Activated T-cell treated with anti-CD3 and anti-CD28 coated beads, Interleukin-2, amount 50 U/mL, for 4 hours (primary cell): ENCODE measurements at regions not wholly inside any gene's neighbourhood (a gene's known extent, or its start where the extent isn't known, plus 50 kb on each side); places are given as distances from the start of the nearest gene placed in this dataset.
A peak's percentile ranks its signal among the peaks of the same experiment; 100 is the strongest.

ENCODE experiments used
- ATAC-seq, 2 donors: fragments of 200-7000 bp; cut with Tn5 transposase; one replicate each; pipeline ENCODE4 v1.10.0; 2021
- DNase-seq: peaks from one replicate; pipeline ENCODE4 v3.0.0-alpha.2; 2020
- H3K27me3 Mint-ChIP-seq: one replicate; pipeline ENCODE4 v1.8.0; 2021; ENCODE audit warnings: low read depth, mixed read lengths
- H3K36me3 Mint-ChIP-seq: one replicate; pipeline ENCODE4 v1.8.0; 2022; ENCODE audit warnings: mixed read lengths; ENCODE audit not compliant: insufficient read depth
- H3K4me1 Mint-ChIP-seq: one replicate; pipeline ENCODE4 v1.8.0; 2021; ENCODE audit warnings: low read depth, mixed read lengths
- H3K4me3 Mint-ChIP-seq: one replicate; pipeline ENCODE4 v1.8.0; 2021; ENCODE audit warnings: mild to moderate bottlenecking, moderate library complexity, mixed read lengths
- H3K9me3 Mint-ChIP-seq: one replicate; pipeline ENCODE4 v1.8.0; 2021; ENCODE audit warnings: mixed read lengths

GRCh38 chr6:150537893-150538292 lies 61.8 kb upstream of the PLEKHG1 start:
- H3K4me3 Mint-ChIP-seq = no peak overlapping the region
- no peak for DNase-seq
- no peaks in the 10 kb centered on the region for H3K36me3 Mint-ChIP-seq
- H3K9me3 Mint-ChIP-seq = no peaks in the 10 kb centered on the region
- H3K27me3 Mint-ChIP-seq = peaks cover 12% of the 10 kb centered on the region
- H3K4me1 Mint-ChIP-seq = no peaks in the 10 kb centered on the region
- no peak for ATAC-seq

GRCh38 chr6:150539111-150539510 lies 60.6 kb upstream of the PLEKHG1 start:
- no peaks in the 10 kb centered on the region for H3K9me3 Mint-ChIP-seq
- peaks cover 15% of the 10 kb centered on the region for H3K27me3 Mint-ChIP-seq
- H3K4me1 Mint-ChIP-seq = no peaks in the 10 kb centered on the region
- H3K4me3 Mint-ChIP-seq = no peak overlapping the region
- no peak for ATAC-seq
- H3K36me3 Mint-ChIP-seq = no peaks in the 10 kb centered on the region
- DNase-seq = no peak

- ATAC-seq (peak in 1 of 2 donors; percentile 50), DNase-seq (no peak)
- H3K27me3 Mint-ChIP-seq = peaks cover 14% of the 10 kb centered on the region
- no peaks in the 10 kb centered on the region for H3K4me1 Mint-ChIP-seq
- H3K9me3 Mint-ChIP-seq = no peaks in the 10 kb centered on the region
- no peak overlapping the region for H3K4me3 Mint-ChIP-seq
- no peaks in the 10 kb centered on the region for H3K36me3 Mint-ChIP-seq
Observed at GRCh38 chr6:150539568-150539967, 60.1 kb upstream of the PLEKHG1 start.

DNA sequence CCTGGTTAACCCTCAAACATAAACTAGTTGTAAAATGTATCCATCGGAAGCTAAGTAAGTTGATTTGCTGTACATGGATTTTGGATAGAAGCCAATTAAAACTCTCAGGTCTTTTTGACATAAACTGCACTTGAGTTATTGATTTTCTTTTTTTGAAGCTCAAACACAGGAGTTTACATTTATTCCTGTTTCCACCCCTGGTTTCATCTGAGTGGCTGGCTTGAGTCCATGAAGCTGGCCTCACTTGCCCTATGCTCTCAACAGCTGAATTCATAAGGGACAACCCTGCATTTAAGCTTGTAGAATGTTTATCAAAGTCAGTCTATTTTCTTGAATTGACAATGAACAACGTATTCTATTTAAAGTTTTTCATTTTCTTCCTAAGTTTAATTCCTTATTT lies 58.1 kb upstream of the PLEKHG1 start:
- no peak overlapping the region for H3K4me3 Mint-ChIP-seq
- no peak for ATAC-seq
- no peaks in the 10 kb centered on the region for H3K4me1 Mint-ChIP-seq
- H3K36me3 Mint-ChIP-seq = no peaks in the 10 kb centered on the region
- no peak for DNase-seq
- no peaks in the 10 kb centered on the region for H3K9me3 Mint-ChIP-seq
- H3K27me3 Mint-ChIP-seq = peaks cover 7% of the 10 kb centered on the region

GRCh38 chr6:150543178-150543577 lies 56.5 kb upstream of the PLEKHG1 start:
- no peak for DNase-seq
- no peaks in the 10 kb centered on the region for H3K4me1 Mint-ChIP-seq
- peaks cover 11% of the 10 kb centered on the region for H3K27me3 Mint-ChIP-seq
- no peaks in the 10 kb centered on the region for H3K36me3 Mint-ChIP-seq
- no peak for ATAC-seq
- H3K4me3 Mint-ChIP-seq = no peak overlapping the region
- no peaks in the 10 kb centered on the region for H3K9me3 Mint-ChIP-seq

- Mint-ChIP-seq H3K36me3 (no peaks in the 10 kb centered on the region), H3K4me3 (no peak overlapping the region), H3K27me3 (peaks cover 11% of the 10 kb centered on the region), H3K9me3 (no peaks in the 10 kb centered on the region), H3K4me1 (no peaks in the 10 kb centered on the region)
- DNase-seq (no peak), ATAC-seq (no peak)
Observed at GRCh38 chr6:150544793-150545192, 54.9 kb upstream of the PLEKHG1 start.

GRCh38 chr6:150546457-150546856 lies 53.2 kb upstream of the PLEKHG1 start:
- peaks cover 8% of the 10 kb centered on the region for H3K27me3 Mint-ChIP-seq
- DNase-seq (no peak), ATAC-seq (no peak)
- H3K4me3 Mint-ChIP-seq = no peak overlapping the region
- no peaks in the 10 kb centered on the region for H3K9me3 Mint-ChIP-seq
- H3K4me1 Mint-ChIP-seq = no peaks in the 10 kb centered on the region
- no peaks in the 10 kb centered on the region for H3K36me3 Mint-ChIP-seq

- DNase-seq = no peak
- Mint-ChIP-seq H3K27me3 (peaks cover 9% of the 10 kb centered on the region), H3K4me1 (no peaks in the 10 kb centered on the region), H3K4me3 (no peak overlapping the region), H3K36me3 (no peaks in the 10 kb centered on the region), H3K9me3 (no peaks in the 10 kb centered on the region)
- no peak for ATAC-seq
Observed at GRCh38 chr6:150547502-150548222, 52.0 kb upstream of the PLEKHG1 start.

DNA sequence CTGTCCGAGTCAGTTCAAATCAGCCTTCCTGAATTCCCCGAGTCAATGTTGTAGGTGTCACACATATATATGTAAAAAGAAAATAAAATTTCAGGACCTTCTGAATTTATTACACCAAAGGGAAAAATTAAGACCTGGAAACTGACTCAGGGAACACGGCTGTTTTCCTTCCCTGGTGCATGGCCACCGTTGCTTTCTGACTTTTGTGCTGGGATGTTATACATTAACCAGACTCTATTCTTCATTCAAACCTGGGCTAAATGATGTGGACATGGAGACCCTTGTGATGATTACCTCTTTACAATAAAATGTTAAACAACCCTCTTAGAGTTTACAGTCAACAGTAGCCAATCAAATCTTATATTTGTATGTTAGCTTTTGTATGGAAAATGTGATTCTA lies 51.4 kb upstream of the PLEKHG1 start:
- Mint-ChIP-seq H3K4me1 (no peaks in the 10 kb centered on the region), H3K9me3 (no peaks in the 10 kb centered on the region)

GRCh38 chr6:150549007-150549406 lies 50.7 kb upstream of the PLEKHG1 start:
- DNase-seq (no peak), ATAC-seq (no peak)
- H3K4me1 Mint-ChIP-seq = no peaks in the 10 kb centered on the region
- no peaks in the 10 kb centered on the region for H3K36me3 Mint-ChIP-seq
- H3K4me3 Mint-ChIP-seq = no peak overlapping the region
- H3K27me3 Mint-ChIP-seq = peaks cover 7% of the 10 kb centered on the region
- no peaks in the 10 kb centered on the region for H3K9me3 Mint-ChIP-seq

More for the DNA sequence above, 51.4 kb upstream of the PLEKHG1 start:
- DNase-seq = no peak
- ATAC-seq = no peak
- Mint-ChIP-seq H3K27me3 (peaks cover 6% of the 10 kb centered on the region), H3K4me3 (no peak overlapping the region), H3K36me3 (no peaks in the 10 kb centered on the region)

GRCh38 chr6:150549674-150550101 lies 50.0 kb upstream of the PLEKHG1 start:
- Mint-ChIP-seq H3K4me3 (no peak overlapping the region), H3K9me3 (no peaks in the 10 kb centered on the region), H3K4me1 (no peaks in the 10 kb centered on the region), H3K27me3 (peaks cover 13% of the 10 kb centered on the region), H3K36me3 (no peaks in the 10 kb centered on the region)
- no peak for ATAC-seq
- DNase-seq = no peak
